Testis (tissue), 2 donors: ENCODE measurements at regions not wholly inside any gene's neighbourhood (a gene's known extent, or its start where the extent isn't known, plus 50 kb on each side); places are given as distances from the start of the nearest gene placed in this dataset.

Source experiments
- DNase-seq: peaks from one replicate; pipeline ENCODE4 v3.0.0-alpha.2; 2019
- H3K27ac ChIP-seq, 2 donors: fragments of 200-600 bp; sonication (generic); one replicate each; pipeline ENCODE4 v1.5.1; 2019
- H3K27me3 ChIP-seq: fragments of 200-600 bp; sonication (generic); one replicate; pipeline ENCODE4 v1.5.1; 2019
- H3K36me3 ChIP-seq: fragments of 200-600 bp; sonication (generic); one replicate; pipeline ENCODE4 v1.5.1; 2017; ENCODE audit warnings: low read depth; ENCODE audit errors: missing control alignments
- H3K4me1 ChIP-seq: fragments of 200-600 bp; sonication (generic); one replicate; pipeline ENCODE4 v1.5.1; 2019
- H3K4me3 ChIP-seq, 2 donors: fragments of 200-600 bp; sonication (generic); one replicate each; pipeline ENCODE4 v1.5.1; 2017 to 2019
- H3K9me3 ChIP-seq: fragments of 200-600 bp; sonication (generic); one replicate; pipeline ENCODE4 v1.5.1; 2017
- CTCF ChIP-seq, 3 experiments: fragments of 450-650 bp in 2 of 3; fragments of 200-600 bp in 1 of 3; sonication (generic) in 1 of 3; IDR thresholded peaks; one replicate each; pipeline ENCODE4 v1.5.1; 2016 to 2019; ENCODE audit warnings: antibody characterized with exemption in 3 of 3, mild to moderate bottlenecking in 2 of 3, moderate library complexity in 1 of 3
- POLR2A ChIP-seq: fragments of 450-650 bp; IDR thresholded peaks from one replicate; pipeline ENCODE4 v1.6.1; 2017; ENCODE audit warnings: antibody characterized with exemption, mild to moderate bottlenecking, moderate library complexity
- WGBS, 2 donors: methylation state at CpG; one replicate each; pipeline ENCODE4 v1.1.5; 2018; 5-methylcytosine and 5-hydroxymethylcytosine counted together
- intact Hi-C: fragments of 100-400 bp; cut with DNase I; formaldehyde crosslinking; loops from one replicate; pipeline ENCODE4 v1.15.1; 2023; ENCODE audit warnings: low total_unique reads

DNA sequence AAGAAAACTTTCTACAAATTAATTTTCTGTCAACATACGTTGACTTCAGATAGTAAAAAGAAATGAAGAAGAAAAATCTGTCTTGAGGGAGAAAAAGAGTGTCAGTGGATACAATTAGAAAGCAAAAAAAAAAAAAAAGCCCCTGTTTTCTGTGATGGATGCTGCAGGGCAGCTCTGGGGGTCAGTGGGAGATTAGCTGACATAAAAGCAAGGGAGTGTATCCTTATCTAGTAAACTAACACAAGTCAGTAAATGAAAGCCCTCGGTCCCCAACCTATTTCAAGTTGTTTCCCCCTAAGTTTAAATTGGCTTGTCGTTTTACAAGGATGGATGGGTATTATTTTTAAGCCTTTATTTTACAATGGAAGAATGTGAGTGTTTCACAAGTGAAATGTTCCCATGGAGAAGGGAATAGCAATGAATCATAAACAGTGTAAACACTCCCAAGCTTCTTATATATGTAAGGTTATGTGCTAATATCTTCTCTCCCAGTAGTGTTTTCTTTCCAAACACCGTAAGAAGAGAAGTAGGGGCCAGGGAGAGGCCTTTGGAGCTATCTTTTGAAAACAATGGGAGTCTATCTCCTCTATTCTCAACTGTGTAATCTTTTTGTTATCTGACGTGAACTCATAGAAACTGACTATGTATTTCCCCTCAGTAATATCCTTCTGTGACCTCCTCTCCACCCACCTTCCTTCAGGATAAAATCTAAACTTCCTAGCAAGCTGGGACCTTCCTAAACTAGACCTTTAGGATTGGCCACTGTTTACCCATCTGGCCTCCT is 347.7 kb downstream of the FBXO8 start:
- H3K4me3 ChIP-seq, result no peak overlapping the region
- no peaks in the 10 kb centered on the region for H3K27me3 ChIP-seq
- no peak overlapping the region for H3K27ac ChIP-seq
- H3K9me3 ChIP-seq, result no peaks in the 10 kb centered on the region
- 64 to 66% methylated on average over 5 of the region's 5 CpGs for WGBS, 2 donors
- H3K4me1 ChIP-seq, result no peaks in the 10 kb centered on the region
- TF ChIP-seq CTCF (IDR thresholded peaks at IDR 0.05) (no peak), POLR2A (no peak)
- no peak for DNase-seq
- H3K36me3 ChIP-seq, result no peaks in the 10 kb centered on the region
- intact Hi-C loops, result no loop called here

DNA sequence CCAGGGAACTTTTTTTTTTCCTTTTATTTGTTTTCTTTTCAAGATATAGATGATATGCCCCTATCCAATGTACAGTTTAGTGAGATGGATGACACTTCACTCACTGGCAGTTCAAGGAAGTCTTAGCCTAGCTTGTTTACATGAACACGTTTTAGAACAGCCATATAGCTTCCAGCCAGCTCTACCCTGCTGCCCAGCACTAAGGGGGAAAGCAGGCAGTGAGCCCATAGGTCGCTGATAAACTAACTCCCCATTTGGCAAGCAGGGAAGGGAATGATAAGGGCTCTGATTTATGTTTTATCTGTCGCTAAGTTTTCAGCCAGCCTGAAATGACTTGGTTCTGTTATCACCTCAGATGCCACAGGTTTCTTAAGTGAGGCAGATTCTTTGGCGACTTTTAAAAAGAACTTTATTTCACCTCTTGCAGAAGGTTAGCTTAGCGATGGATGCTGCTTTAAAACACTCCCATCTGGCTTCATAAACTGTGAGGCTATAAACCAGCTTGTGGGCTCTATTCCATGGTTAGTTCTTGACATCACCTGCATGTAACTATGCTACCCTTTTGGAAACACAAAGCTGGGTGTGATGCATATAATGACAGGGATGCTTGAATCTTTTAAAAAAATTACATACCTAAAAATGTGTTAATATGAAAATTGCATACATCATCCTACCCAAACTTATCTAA is 348.4 kb downstream of the FBXO8 start:
- intact Hi-C loops, result no loop called here
- H3K27me3 ChIP-seq, result no peaks in the 10 kb centered on the region
- no peak for DNase-seq
- TF ChIP-seq CTCF (IDR thresholded peaks at IDR 0.05), result no peak
- TF ChIP-seq POLR2A, result no peak
- H3K27ac ChIP-seq, result no peak overlapping the region
- H3K9me3 ChIP-seq, result no peaks in the 10 kb centered on the region
- H3K4me1 ChIP-seq, result no peaks in the 10 kb centered on the region
- H3K36me3 ChIP-seq, result no peaks in the 10 kb centered on the region
- 41 to 47% methylated on average over 5 of the region's 5 CpGs for WGBS, 2 donors
- H3K4me3 ChIP-seq, result no peak overlapping the region

DNA sequence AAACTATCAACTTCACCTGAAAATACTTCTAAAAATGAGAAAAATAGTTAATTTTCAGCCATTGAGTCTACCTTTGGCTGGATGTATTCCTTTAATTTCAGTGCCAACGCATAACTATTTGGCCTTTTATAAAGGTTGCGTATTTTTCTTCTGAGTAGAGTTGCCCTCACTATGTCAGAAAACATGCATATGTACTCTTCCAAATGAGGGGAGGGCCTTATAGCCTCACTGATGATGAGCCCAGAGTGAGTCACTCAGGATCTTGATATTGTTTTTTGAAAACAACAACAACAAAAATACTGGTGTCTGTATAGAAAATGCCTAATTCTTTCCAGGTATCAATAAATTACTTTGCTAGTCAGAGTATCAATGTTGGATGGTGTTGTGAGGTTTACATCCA is 349.3 kb downstream of the FBXO8 start:
- intact Hi-C loops, result no loop called here

DNA sequence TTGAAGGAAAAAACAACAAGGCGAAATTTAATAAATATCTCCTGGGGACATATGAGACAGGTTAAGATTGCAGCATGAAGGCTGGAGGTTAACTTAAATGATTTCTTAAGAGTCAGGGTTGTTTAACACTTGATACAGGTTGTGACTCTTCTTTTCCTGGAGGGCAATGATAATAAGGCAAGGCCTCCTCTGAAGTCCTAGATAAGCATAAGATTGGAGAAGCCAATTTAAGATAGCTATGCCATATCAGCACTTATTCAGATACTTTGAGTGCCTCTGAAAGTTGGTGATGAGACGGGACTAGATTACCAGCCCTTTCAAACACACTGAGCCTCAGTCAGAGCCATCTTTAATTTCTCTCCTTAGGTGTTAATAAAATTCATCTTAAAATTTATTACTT is 350.8 kb downstream of the FBXO8 start:
- no peak for DNase-seq
- H3K27me3 ChIP-seq, result no peaks in the 10 kb centered on the region
- WGBS, 2 donors, result 79 to 89% methylated on average over 2 of the region's 2 CpGs
- H3K4me1 ChIP-seq, result no peaks in the 10 kb centered on the region
- TF ChIP-seq POLR2A (no peak), CTCF (IDR thresholded peaks at IDR 0.05) (no peak)
- H3K36me3 ChIP-seq, result no peaks in the 10 kb centered on the region
- H3K9me3 ChIP-seq, result no peaks in the 10 kb centered on the region
- intact Hi-C loops, result no loop called here
- no peak overlapping the region for H3K27ac ChIP-seq
- H3K4me3 ChIP-seq, result no peak overlapping the region

More for the DNA sequence above, 349.3 kb downstream of the FBXO8 start:
- no peaks in the 10 kb centered on the region for H3K9me3 ChIP-seq
- TF ChIP-seq POLR2A (no peak), CTCF (IDR thresholded peaks at IDR 0.05) (no peak)
- 67 to 72% methylated on average over 2 of the region's 2 CpGs for WGBS, 2 donors
- no peak overlapping the region for H3K27ac ChIP-seq
- no peaks in the 10 kb centered on the region for H3K36me3 ChIP-seq
- no peak overlapping the region for H3K4me3 ChIP-seq
- H3K27me3 ChIP-seq, result no peaks in the 10 kb centered on the region
- H3K4me1 ChIP-seq, result no peaks in the 10 kb centered on the region
- no peak for DNase-seq
